SIG-M5 (cell line): ENCODE measurements at regions not wholly inside any gene's neighbourhood (a gene's known extent, or its start where the extent isn't known, plus 50 kb on each side); places are given as distances from the start of the nearest gene placed in this dataset.

Experiments used
- DNase-seq: peaks from one replicate; lab custom pipeline; 2025; lab: John Stamatoyannopoulos, UW

DNA sequence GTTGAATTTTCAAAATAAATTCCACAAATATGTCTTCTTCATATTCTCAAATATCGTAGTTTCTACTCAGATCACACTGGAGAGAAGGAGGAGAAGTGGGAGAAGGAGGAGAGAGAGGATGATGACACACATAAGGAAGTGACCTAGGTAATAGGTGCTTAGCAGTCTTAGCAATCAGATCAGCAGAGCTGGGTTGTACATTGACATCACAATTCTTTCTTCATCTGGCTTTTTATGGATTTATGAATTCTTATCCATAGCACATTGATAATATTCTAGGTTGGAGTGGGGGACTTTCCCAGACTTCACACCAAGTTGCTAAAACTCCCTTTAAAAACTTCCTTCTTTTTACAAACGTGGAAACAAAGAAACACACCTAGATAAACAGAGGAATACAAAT, 86.9 kb downstream of the FGF9 start:
- no peak for DNase-seq

- no peak for DNase-seq
These were observed 87.6 kb downstream of the FGF9 start for GRCh38 chr13:21758441-21758840.

- DNase-seq = no peak
These were observed 88.6 kb downstream of the FGF9 start for GRCh38 chr13:21759463-21759862.

- no peak for DNase-seq
These were observed 89.0 kb downstream of the FGF9 start for GRCh38 chr13:21759911-21760310.

DNA sequence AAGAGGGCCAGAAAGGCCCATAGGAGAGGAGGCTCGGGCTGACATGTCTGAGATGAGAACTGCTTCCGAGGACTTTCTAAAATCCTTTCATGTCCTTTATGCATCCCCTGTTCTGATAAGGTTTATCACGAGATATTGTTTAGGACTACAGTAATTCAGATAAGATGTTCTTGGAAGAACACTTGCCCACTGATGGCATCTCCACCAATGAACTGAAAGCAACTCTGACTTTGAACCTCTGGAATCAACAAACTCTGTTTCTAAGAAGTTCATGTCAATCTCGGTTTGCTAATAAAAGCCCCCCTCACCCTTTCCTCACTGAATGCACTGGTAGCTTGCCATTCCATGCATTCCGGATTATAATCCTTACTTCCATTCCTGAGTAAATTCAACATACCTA, 90.9 kb downstream of the FGF9 start:
- no peak for DNase-seq

GRCh38 chr13:21762512-21762911, 91.6 kb downstream of the FGF9 start:
- DNase-seq = no peak

- no peak for DNase-seq
These were observed 96.2 kb downstream of the FGF9 start for GRCh38 chr13:21767032-21767431.

GRCh38 chr13:21771075-21771474, 100.2 kb downstream of the FGF9 start:
- no peak for DNase-seq

GRCh38 chr13:21777166-21777565, 106.3 kb downstream of the FGF9 start:
- no peak for DNase-seq

DNA sequence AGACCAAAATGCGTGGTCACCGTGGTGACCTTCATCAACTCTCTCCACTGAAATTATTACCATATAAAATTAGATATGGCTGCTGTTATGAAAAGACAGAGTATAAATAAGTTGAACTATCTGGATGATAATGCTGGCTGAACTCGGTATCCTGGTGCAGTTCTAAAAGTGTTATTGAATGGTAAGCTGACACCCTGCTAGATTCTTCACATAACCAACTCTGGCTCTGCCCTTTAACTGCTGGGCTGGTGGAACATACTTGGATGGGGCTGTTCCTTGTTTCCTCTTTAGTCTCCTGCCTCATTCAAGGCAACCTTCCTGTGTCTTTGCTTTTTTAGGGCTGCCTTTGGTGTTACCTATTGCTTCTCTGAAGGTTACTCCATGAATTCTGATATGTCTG, 106.9 kb downstream of the FGF9 start:
- no peak for DNase-seq

GRCh38 chr13:21782736-21783135, 111.9 kb downstream of the FGF9 start:
- no peak for DNase-seq

- no peak for DNase-seq
These were observed 115.1 kb downstream of the FGF9 start for GRCh38 chr13:21785990-21786389.

DNA sequence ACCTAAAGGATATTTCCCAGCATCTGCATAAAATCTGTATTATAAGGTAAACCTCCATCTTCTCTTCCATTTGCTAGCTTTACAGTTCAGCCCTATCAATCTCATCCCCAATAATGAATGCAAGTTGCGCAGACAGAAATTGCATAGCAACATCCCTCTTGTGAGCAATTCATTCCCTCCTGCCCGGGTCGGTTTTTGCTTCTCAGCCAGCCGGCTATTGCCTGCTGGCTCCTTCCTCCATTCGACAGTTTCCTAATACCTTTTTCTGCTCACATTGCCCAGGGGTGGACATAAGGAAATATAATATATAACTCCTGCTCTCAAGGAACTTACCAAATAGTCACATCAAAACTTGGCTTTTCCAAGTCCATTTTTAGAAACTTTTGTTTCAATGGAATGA, 125.2 kb downstream of the FGF9 start:
- no peak for DNase-seq

DNA sequence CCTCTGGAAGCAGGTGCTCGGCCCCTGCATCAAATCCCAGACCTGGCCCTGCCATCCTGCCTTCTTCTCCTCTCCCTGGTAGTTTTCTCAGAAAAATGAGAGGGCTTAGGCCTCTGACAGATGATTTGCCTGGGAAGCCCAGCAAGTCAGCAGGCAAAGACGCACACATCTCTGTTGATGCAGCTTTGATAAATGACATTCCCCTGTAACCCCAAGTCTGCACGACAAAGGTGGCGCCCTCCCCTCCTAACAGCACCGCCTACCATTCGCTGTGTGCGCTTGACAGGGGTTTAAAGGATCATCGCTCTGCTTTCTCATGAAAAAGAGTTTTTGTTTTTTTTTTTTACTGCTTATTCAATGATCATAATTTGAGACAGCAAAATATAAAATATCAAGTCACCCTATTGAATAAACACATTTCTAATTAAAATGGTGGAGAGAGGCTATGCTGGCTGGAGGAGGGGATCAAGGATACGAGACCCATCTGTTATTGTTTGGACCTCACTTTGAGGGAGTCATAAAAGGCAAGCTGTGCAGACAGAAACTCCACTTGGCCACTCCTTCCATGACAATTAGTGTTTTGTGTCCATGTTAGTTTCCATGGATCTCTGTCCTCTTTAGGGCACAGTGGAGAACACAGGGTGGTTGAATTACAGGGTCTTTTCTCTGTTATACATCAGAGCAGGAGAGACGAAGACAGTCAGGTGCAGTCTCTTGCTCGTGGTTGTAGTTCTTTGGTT, 126.1 kb downstream of the FGF9 start:
- DNase-seq = no peak

GRCh38 chr13:21797736-21798135, 126.9 kb downstream of the FGF9 start:
- no peak for DNase-seq

- no peak for DNase-seq
These were observed 127.3 kb downstream of the FGF9 start for GRCh38 chr13:21798181-21798580.

- DNase-seq = no peak
These were observed 128.8 kb downstream of the FGF9 start for GRCh38 chr13:21799671-21800070.

DNA sequence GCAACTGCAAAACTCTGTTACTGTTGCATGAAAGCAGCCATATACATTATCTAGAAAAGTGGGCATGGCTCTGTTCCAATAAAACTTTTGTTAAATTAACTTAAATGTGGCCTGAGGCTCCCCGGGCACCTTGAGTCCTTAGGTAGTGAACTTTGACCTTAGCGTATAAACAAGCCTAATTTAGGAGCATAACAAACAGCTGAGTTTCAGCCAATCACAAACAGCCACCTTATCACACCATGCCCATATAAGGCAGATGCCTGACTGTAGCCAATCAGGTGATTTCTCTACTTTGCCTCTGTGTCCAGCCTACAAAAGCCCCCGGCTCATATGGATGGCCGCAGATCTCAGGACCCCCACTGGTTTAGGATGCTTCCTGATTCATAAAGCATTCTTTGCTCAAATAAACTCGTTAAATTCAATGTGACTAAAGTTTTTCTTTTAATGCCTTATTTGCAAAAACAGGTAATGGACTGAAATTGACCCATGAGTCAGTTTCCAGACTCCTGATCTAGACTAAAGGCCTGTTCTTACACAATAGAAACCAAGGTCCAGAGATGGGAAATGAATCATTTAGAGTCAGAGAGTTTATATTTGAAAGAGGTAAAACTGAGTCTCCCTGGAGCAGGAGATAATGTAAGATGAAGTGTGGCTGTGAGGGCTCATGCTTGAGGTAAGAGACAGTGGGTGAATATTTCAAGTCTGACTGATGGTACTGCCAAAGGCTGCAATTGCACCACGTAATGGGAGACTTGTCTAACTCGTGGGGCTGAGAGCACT, 130.2 kb downstream of the FGF9 start:
- DNase-seq = no peak

DNA sequence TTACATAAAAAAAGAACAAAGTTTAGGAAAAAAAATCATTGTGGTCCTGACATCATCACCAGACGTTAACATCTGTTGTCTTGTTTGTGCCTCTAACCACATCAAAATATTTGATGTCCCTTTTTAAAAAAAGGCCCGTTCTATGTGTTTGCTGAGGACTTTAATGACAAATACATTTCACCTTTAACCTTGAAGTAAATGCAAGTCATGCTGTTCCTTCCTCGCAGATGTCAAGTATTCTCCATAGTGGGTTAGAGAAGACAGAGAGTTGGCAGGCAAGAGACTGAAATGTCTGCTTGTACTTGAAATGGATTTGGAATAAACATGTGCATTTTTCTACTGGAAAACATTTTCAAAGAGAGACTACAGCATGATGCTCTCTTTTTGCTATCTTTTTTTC, 134.9 kb downstream of the FGF9 start:
- DNase-seq = no peak

DNA sequence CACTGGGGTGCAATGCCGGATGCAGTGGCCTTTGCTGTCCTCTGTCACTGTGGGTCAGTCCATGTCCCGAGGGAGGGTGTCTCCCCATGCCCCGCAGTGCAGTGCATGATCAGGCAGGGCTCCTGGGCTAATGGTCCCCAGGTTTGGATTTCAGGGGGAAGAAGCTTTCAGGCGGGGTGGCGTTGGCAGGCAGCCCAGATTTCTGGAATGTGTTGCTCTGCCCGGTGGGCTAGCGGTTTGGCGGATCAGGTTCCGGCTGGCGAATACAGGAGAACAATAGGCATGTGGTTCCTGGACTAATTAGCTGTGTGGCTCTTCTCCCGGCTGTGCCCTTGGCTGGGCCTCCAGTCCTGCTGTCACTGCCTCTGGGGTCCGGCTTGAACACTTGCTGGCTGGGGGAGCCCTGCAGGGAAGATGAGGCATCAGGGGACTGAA, 141.3 kb downstream of the FGF9 start:
- no peak for DNase-seq

DNA sequence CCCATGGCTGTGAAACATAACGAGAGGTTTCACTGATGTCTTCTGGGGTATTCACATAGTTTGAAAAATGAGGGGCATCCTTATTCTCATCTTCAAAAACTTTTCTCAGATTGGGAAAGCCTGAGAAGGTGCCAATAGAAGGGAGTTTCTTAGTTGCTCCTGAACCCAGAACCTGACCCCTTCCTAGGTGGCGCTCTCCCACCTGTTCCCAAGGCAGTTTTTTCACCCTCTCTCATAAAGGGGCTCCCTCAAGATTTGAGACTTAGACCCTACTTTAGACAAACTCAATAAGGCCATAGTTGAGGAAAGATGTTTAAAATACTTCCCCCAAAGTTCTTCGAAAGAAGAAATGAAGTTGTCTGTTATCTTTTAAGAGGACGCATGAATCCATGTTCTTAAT, 142.2 kb downstream of the FGF9 start:
- no peak for DNase-seq

DNA sequence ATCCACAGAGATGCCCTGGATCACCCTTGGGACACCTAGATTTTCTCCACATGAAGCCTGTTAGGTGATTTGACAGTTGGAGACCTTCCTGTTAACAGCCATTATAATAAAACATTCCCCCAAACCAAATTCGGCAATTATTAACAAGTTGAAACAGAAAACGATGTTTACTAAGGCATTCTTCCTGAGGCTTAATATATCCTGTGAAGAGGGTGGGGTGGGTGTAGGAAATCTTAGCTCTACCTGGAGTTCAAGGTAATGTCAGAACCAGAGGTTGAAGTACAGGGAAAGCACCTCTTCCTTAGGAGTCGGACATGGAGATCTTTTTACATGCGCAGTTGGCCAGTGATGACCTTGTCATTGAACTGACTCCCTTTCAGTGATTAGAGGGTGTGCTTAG, 143.0 kb downstream of the FGF9 start:
- DNase-seq = no peak

DNA sequence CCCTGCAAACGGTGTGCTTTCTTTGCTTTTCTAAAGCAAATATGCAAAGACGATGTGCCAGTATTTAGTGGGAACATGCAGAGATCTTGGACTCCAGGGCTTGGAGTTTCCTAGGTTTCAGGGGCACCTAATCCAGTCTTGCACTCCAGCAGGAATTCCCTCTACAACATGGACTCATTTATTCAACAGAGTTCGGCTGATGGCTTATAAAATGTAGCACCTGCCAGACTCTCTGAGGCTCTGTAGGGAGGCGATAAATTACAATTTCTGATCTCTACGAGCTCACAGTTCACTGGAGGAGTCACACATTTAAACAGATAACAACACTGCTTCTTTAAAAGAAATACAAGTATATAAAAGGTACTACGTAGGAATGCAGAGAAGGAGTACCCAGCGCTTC, 143.7 kb downstream of the FGF9 start:
- DNase-seq = no peak

DNA sequence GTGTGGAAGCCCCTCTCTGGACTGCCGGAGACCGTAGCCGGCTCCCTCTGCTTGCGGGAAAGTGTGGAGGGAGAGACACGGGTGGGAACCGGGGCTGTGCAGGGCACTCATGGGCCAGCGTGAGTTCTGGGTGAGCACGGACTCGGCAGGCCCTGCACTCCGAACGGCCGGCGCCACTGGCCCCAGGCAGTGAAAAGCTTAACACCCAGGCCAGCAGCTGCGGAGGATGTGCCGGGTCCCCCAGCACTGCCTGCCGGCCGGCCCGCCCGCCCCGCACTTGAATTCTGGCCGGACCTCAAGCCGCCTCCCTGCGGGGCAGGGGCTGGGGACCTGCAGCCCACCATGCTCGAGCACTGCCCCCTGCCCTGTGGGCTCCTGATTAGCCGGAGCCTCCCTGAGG, 147.0 kb downstream of the FGF9 start:
- DNase-seq = no peak
